8988T (cell line): ENCODE measurements at regions not wholly inside any gene's neighbourhood (a gene's known extent, or its start where the extent isn't known, plus 50 kb on each side); places are given as distances from the start of the nearest gene placed in this dataset.
"Not testable (repeated sequence)": the region's sequence is repeated elsewhere in the genome, so short reads cannot be mapped to it uniquely, and the experiment has no call there.

Experiments
- DNase-seq: peaks from one replicate; pipeline ENCODE4 v3.0.0; 2011

- no peak for DNase-seq
Measured at GRCh38 chr11:29131055-29131454, 885.8 kb downstream of the KCNA4 start.

GRCh38 chr11:29129844-29130243 lies 887.0 kb downstream of the KCNA4 start:
- no peak for DNase-seq

- DNase-seq = no peak
Measured at GRCh38 chr11:29127461-29127860, 889.4 kb downstream of the KCNA4 start.

- DNase-seq = no peak
Measured at GRCh38 chr11:29125606-29126005, 891.2 kb downstream of the KCNA4 start.

- DNase-seq = no peak
Measured at GRCh38 chr11:29124470-29124869, 892.4 kb downstream of the KCNA4 start.

- no peak for DNase-seq
Measured at GRCh38 chr11:29119707-29120618, 896.9 kb downstream of the KCNA4 start.

GRCh38 chr11:29119116-29119515 lies 897.7 kb downstream of the KCNA4 start:
- no peak for DNase-seq

GRCh38 chr11:29100967-29101366 lies 915.9 kb downstream of the KCNA4 start:
- DNase-seq = no peak

- DNase-seq = no peak
Measured at GRCh38 chr11:29095821-29096220, 921.0 kb downstream of the KCNA4 start.

GRCh38 chr11:29093416-29094120 lies 923.3 kb downstream of the KCNA4 start:
- DNase-seq = no peak

GRCh38 chr11:29087200-29087812 lies 929.5 kb downstream of the KCNA4 start:
- DNase-seq = no peak

GRCh38 chr11:29075726-29076125 lies 941.1 kb downstream of the KCNA4 start:
- no peak for DNase-seq

- no peak for DNase-seq
Measured at GRCh38 chr11:29063630-29064361, 953.0 kb downstream of the KCNA4 start.

GRCh38 chr11:29061452-29061851 lies 953.3 kb downstream of the METTL15 start:
- DNase-seq = no peak

- DNase-seq = not testable (repeated sequence)
Measured at GRCh38 chr11:29056487-29056886, 948.3 kb downstream of the METTL15 start.

GRCh38 chr11:29051935-29052334 lies 943.7 kb downstream of the METTL15 start:
- DNase-seq = no peak

GRCh38 chr11:29050962-29051361 lies 942.8 kb downstream of the METTL15 start:
- DNase-seq = not testable (repeated sequence)

- DNase-seq = no peak
Measured at GRCh38 chr11:29040489-29040888, 932.3 kb downstream of the METTL15 start.

- DNase-seq = no peak
Measured at GRCh38 chr11:29032384-29033149, 924.4 kb downstream of the METTL15 start.

- DNase-seq = no peak
Measured at GRCh38 chr11:29029452-29029851, 921.3 kb downstream of the METTL15 start.

- DNase-seq = no peak
Measured at GRCh38 chr11:29027436-29027835, 919.2 kb downstream of the METTL15 start.

- no peak for DNase-seq
Measured at GRCh38 chr11:29026286-29026685, 918.1 kb downstream of the METTL15 start.
